PC-9 (cell line): ENCODE measurements at regions not wholly inside any gene's neighbourhood (a gene's known extent, or its start where the extent isn't known, plus 50 kb on each side); places are given as distances from the start of the nearest gene placed in this dataset.

ENCODE experiments used
- BruUV-seq: library from RNA; stranded (reverse); fragments of 400-500 nt; replicated peaks from 2 replicates; lab custom pipeline; 2021; lab: Mats Ljungman, UMichigan
- CTCF ChIA-PET: fragments of 300-600 bp; sonication (Branson Sonifier 250); formaldehyde crosslinking; loops from one replicate; lab custom pipeline; 2022; ENCODE audit warnings: antibody characterized with exemption; lab: Charles Lee
- POLR2A ChIA-PET: fragments of 300-600 bp; sonication (Branson Sonifier 250); formaldehyde crosslinking; loops from one replicate; lab custom pipeline; 2022; ENCODE audit warnings: antibody characterized with exemption; ENCODE audit not compliant: unreplicated experiment; lab: Charles Lee
- DNase-seq, 2 experiments: peaks; one replicate each; pipeline versions ENCODE4 v3.0.0 to v3.0.0-alpha.2; 2015 to 2022; ENCODE audit warnings: mixed read lengths in 1 of 2
- H2AFZ ChIP-seq: fragments of 200-600 bp; sonication (generic); 2 replicates; pipeline ENCODE4 v1.8.1; 2017; ENCODE audit warnings: antibody characterized with exemption
- H3F3A ChIP-seq: fragments of 200-600 bp; sonication (generic); 2 replicates; pipeline ENCODE4 v1.8.1; 2017; ENCODE audit warnings: antibody characterized with exemption, mild to moderate bottlenecking, low read depth; ENCODE audit not compliant: insufficient read depth
- H3K27ac ChIP-seq: fragments of 200-600 bp; sonication (generic); 2 replicates; pipeline ENCODE4 v1.6.1; 2016; ENCODE audit warnings: mixed run types
- H3K27me3 ChIP-seq: fragments of 200-600 bp; sonication (generic); 2 replicates; pipeline ENCODE4 v1.6.1; 2016; ENCODE audit warnings: low read depth, mixed run types; ENCODE audit not compliant: insufficient read depth
- H3K36me3 ChIP-seq: fragments of 200-600 bp; sonication (generic); 2 replicates; pipeline ENCODE4 v1.6.1; 2016; ENCODE audit warnings: low read depth, mixed run types
- H3K4me1 ChIP-seq: fragments of 200-600 bp; sonication (generic); replicated peaks from 2 replicates; pipeline ENCODE4 v1.6.1; 2016; ENCODE audit warnings: mixed run types; ENCODE audit not compliant: insufficient read depth
- H3K4me2 ChIP-seq: fragments of 200-600 bp; sonication (generic); 2 replicates; pipeline ENCODE4 v1.6.1; 2017; ENCODE audit warnings: mixed run types
- H3K4me3 ChIP-seq: fragments of 200-600 bp; sonication (generic); 2 replicates; pipeline ENCODE4 v1.6.1; 2016; ENCODE audit warnings: mixed run types
- H3K79me2 ChIP-seq: fragments of 200-600 bp; sonication (generic); 2 replicates; pipeline ENCODE4 v1.6.1; 2017; ENCODE audit warnings: low read depth, mixed run types
- H3K9me2 ChIP-seq: fragments of 200-600 bp; sonication (generic); 2 replicates; pipeline ENCODE4 v1.8.1; 2017; ENCODE audit warnings: mild to moderate bottlenecking; ENCODE audit not compliant: insufficient read depth
- H3K9me3 ChIP-seq: fragments of 200-600 bp; sonication (generic); 2 replicates; pipeline ENCODE4 v1.8.1; 2016; ENCODE audit warnings: low read depth; ENCODE audit not compliant: insufficient read depth
- H4K20me1 ChIP-seq: fragments of 200-600 bp; sonication (generic); 2 replicates; pipeline ENCODE4 v1.8.1; 2017; ENCODE audit not compliant: insufficient read depth
- CTCF ChIP-seq: fragments of 200-600 bp; sonication (generic); conservative IDR thresholded peaks from 2 replicates; pipeline ENCODE4 v1.6.1; 2017; ENCODE audit warnings: mixed run types, antibody characterized with exemption, mild to moderate bottlenecking, moderate library complexity
- EZH2 ChIP-seq: fragments of 200-600 bp; sonication (generic); IDR thresholded peaks from 2 replicates; pipeline ENCODE4 v1.8.0; 2017; ENCODE audit warnings: antibody characterized with exemption, low read depth
- intact Hi-C: fragments of 100-400 bp; cut with micrococcal nuclease; formaldehyde crosslinking; loops from one replicate; pipeline ENCODE4 v1.10.0; 2022; ENCODE audit not compliant: unreplicated experiment

GRCh38 chr9:71249729-71250317 lies 128.4 kb upstream of the TRPM3 start:
- Histone ChIP-seq H3K4me3 (no peak overlapping the region), H3K27me3 (no peaks in the 10 kb centered on the region), H2AFZ (no peak overlapping the region), H3K79me2 (no peaks in the 10 kb centered on the region), H3K9me3 (no peaks in the 10 kb centered on the region), H3K9me2 (no peaks in the 10 kb centered on the region), H3F3A (no peaks in the 10 kb centered on the region), H3K4me2 (no peak overlapping the region), H3K27ac (no peak overlapping the region), H3K36me3 (no peaks in the 10 kb centered on the region), H4K20me1 (no peaks in the 10 kb centered on the region; the same call in 1 of the 2 replicates), H3K4me1 (no peaks in the 10 kb centered on the region)
- ChIA-PET CTCF (interaction anchor here (1.3 kb wide), 1 partner anchor 610 kb away, joined by 4 read pairs; no protein-coding TSS in a partner anchor), POLR2A (no interaction called here)
- TF ChIP-seq EZH2 (no peak), CTCF (peak; percentile 72)
- peak; percentile 17 to 42 for DNase-seq
- no TSS peak for BruUV-seq
- intact Hi-C loops = loop anchor here (1.0 kb wide), 2 partner anchors 325 to 610 kb away; no protein-coding TSS in a partner anchor

- no peak overlapping the region for H3K4me3 ChIP-seq
- no peaks in the 10 kb centered on the region for H3K9me2 ChIP-seq
- POLR2A ChIA-PET = no interaction called here
- no peaks in the 10 kb centered on the region for H3K27me3 ChIP-seq
- H3K27ac ChIP-seq = no peak overlapping the region
- intact Hi-C loops = no loop called here
- no peak overlapping the region for H3K4me2 ChIP-seq
- no peaks in the 10 kb centered on the region for H4K20me1 ChIP-seq
- TF ChIP-seq CTCF (no peak), EZH2 (no peak)
- no peak for DNase-seq
- CTCF ChIA-PET = no interaction called here
- no peaks in the 10 kb centered on the region for H3K9me3 ChIP-seq
- H2AFZ ChIP-seq = no peak overlapping the region
- H3K79me2 ChIP-seq = no peaks in the 10 kb centered on the region
- no peaks in the 10 kb centered on the region for H3K4me1 ChIP-seq
- H3F3A ChIP-seq = no peaks in the 10 kb centered on the region
- BruUV-seq = no TSS peak
- H3K36me3 ChIP-seq = no peaks in the 10 kb centered on the region
These were observed 124.2 kb upstream of the TRPM3 start for GRCh38 chr9:71245651-71246050.

GRCh38 chr9:71243951-71244350 lies 122.5 kb upstream of the TRPM3 start:
- H2AFZ ChIP-seq = no peak overlapping the region
- no peaks in the 10 kb centered on the region for H3K9me3 ChIP-seq
- no peak overlapping the region for H3K4me3 ChIP-seq
- POLR2A ChIA-PET = no interaction called here
- CTCF ChIA-PET = no interaction called here
- H3K4me1 ChIP-seq = no peaks in the 10 kb centered on the region
- H3K9me2 ChIP-seq = no peaks in the 10 kb centered on the region
- H3K27me3 ChIP-seq = no peaks in the 10 kb centered on the region
- H3K36me3 ChIP-seq = no peaks in the 10 kb centered on the region
- BruUV-seq = no TSS peak
- no peak for TF ChIP-seq CTCF
- no peak for TF ChIP-seq EZH2
- no peaks in the 10 kb centered on the region for H3K79me2 ChIP-seq
- H3K4me2 ChIP-seq = no peak overlapping the region
- no peaks in the 10 kb centered on the region for H4K20me1 ChIP-seq
- H3F3A ChIP-seq = no peaks in the 10 kb centered on the region
- intact Hi-C loops = no loop called here
- no peak for DNase-seq
- H3K27ac ChIP-seq = no peak overlapping the region
